Gastroesophageal sphincter (tissue), 2 donors: ENCODE measurements at regions not wholly inside any gene's neighbourhood (a gene's known extent, or its start where the extent isn't known, plus 50 kb on each side); places are given as distances from the start of the nearest gene placed in this dataset.

ENCODE experiments used
- POLR2A ChIP-seq, 2 donors: fragments of 450-650 bp; IDR thresholded peaks; one replicate each; pipeline ENCODE4 v1.6.1; 2017; ENCODE audit warnings: antibody characterized with exemption in 2 of 2, mild to moderate bottlenecking in 2 of 2, moderate library complexity in 1 of 2
- POLR2AphosphoS5 ChIP-seq: sonication (generic); formaldehyde crosslinking; IDR thresholded peaks from one replicate; pipeline ENCODE4 v1.6.1; 2017; ENCODE audit warnings: antibody characterized with exemption

GRCh38 chr16:60414613-60415012 lies 1621.6 kb downstream of the CDH8 start:
- TF ChIP-seq POLR2AphosphoS5 = no peak
- no peak for TF ChIP-seq POLR2A (IDR thresholded peaks at IDR 0.05)
